ENCODE measurements at regions not wholly inside any gene's neighbourhood (a gene's known extent, or its start where the extent isn't known, plus 50 kb on each side); places are given as distances from the start of the nearest gene placed in this dataset.

DNA sequence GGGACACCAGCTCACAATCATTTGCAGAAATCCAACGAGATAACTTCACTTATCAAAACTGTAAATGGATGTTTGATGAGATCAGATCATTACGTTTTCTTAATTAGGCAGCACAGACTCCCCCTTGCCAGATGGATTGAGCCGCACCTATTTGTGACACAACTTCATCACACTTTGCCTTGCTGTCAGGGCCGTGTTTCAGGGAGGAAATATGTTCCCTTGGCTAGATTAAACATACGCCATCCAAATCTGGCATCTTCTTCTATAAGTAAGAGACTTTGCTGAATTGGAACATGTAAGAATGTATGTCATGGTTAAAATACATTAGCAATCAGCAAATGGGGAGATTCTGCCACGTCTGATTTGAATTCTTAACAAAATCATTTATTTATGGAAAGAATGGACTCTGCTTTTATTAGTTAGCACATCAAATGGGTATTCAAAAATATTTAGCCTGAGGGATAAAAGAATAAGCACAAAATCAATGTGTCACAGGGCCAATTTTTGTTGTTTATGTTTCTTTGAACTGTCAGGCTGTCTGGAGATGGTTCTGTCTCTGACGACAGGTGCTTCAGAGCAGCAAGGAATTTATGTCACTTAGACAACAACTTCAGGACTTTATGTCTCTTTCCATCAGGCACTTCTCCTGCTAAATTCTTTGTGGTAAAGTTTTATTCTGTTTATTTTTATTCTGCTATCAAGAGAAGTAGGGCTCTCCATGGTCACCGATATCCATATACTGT is 326.1 kb upstream of the NCAM1 start:
- TF ChIP-seq, protein P1, sequence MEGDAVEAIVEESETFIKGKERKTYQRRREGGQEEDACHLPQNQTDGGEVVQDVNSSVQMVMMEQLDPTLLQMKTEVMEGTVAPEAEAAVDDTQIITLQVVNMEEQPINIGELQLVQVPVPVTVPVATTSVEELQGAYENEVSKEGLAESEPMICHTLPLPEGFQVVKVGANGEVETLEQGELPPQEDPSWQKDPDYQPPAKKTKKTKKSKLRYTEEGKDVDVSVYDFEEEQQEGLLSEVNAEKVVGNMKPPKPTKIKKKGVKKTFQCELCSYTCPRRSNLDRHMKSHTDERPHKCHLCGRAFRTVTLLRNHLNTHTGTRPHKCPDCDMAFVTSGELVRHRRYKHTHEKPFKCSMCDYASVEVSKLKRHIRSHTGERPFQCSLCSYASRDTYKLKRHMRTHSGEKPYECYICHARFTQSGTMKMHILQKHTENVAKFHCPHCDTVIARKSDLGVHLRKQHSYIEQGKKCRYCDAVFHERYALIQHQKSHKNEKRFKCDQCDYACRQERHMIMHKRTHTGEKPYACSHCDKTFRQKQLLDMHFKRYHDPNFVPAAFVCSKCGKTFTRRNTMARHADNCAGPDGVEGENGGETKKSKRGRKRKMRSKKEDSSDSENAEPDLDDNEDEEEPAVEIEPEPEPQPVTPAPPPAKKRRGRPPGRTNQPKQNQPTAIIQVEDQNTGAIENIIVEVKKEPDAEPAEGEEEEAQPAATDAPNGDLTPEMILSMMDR (IDR thresholded peaks at IDR 0.05) = no peak
- TF ChIP-seq EP300 (IDR thresholded peaks at IDR 0.05; ENCODE audit: low read depth) (no peak), POLR2AphosphoS5 (IDR thresholded peaks at IDR 0.05) (no peak), POLR2A (IDR thresholded peaks at IDR 0.05) (no peak)

Data from transverse colon (tissue), 4 donors.